ENCODE measurements at regions not wholly inside any gene's neighbourhood (a gene's known extent, or its start where the extent isn't known, plus 50 kb on each side); places are given as distances from the start of the nearest gene placed in this dataset.

GRCh38 chr15:77864211-77865105 lies 213.1 kb downstream of the TBC1D2B start:
- TF ChIP-seq CTCF (IDR thresholded peaks at IDR 0.05) (no peak), POLR2A (IDR thresholded peaks at IDR 0.05) (no peak)

Data from esophagus squamous epithelium (tissue), 4 donors.